MCF 10A (cell line): ENCODE measurements at regions not wholly inside any gene's neighbourhood (a gene's known extent, or its start where the extent isn't known, plus 50 kb on each side); places are given as distances from the start of the nearest gene placed in this dataset.
A peak's percentile ranks its signal among the peaks of the same experiment; 100 is the strongest.
"Not testable (repeated sequence)": the region's sequence is repeated elsewhere in the genome, so short reads cannot be mapped to it uniquely, and the experiment has no call there.

Source experiments
- BruUV-seq: library from RNA; stranded (reverse); fragments of 400-500 nt; replicated peaks from 2 replicates; lab custom pipeline; 2021; lab: Mats Ljungman, UMichigan
- CTCF ChIA-PET: fragments of 300-600 bp; sonication (Branson Sonifier 250); formaldehyde crosslinking; extraction: SDS; loops from one replicate; lab custom pipeline; 2021; ENCODE audit warnings: antibody characterized with exemption, inconsistent platforms; lab: Yijun Ruan, JAX
- POLR2A ChIA-PET: fragments of 300-600, 350-650 bp; sonication (Branson Sonifier 250); formaldehyde crosslinking; extraction: SDS; loops from one replicate; lab custom pipeline; 2020; ENCODE audit warnings: antibody characterized with exemption, inconsistent platforms; lab: Yijun Ruan, JAX
- DNase-seq: peaks from one replicate; pipeline ENCODE4 v3.0.0-alpha.2; 2018; ENCODE audit not compliant: unreplicated experiment
- H3K27ac Mint-ChIP-seq: one replicate; pipeline ENCODE4 v1.8.0; 2022; ENCODE audit warnings: mild to moderate bottlenecking, low read depth, mixed read lengths; ENCODE audit not compliant: unreplicated experiment
- H3K27me3 Mint-ChIP-seq: one replicate; pipeline ENCODE4 v1.8.0; 2022; ENCODE audit warnings: mixed read lengths; ENCODE audit not compliant: insufficient read depth, unreplicated experiment
- H3K36me3 Mint-ChIP-seq: one replicate; pipeline ENCODE4 v1.8.0; 2022; ENCODE audit warnings: mild to moderate bottlenecking, moderate library complexity, mixed read lengths; ENCODE audit not compliant: insufficient read depth, unreplicated experiment
- H3K4me1 Mint-ChIP-seq: one replicate; pipeline ENCODE4 v1.8.0; 2022; ENCODE audit warnings: mixed read lengths; ENCODE audit not compliant: insufficient read depth, unreplicated experiment
- H3K4me3 Mint-ChIP-seq: one replicate; pipeline ENCODE4 v1.8.0; 2022; ENCODE audit warnings: mild to moderate bottlenecking, moderate library complexity, mixed read lengths; ENCODE audit not compliant: unreplicated experiment
- H3K9me3 Mint-ChIP-seq: one replicate; pipeline ENCODE4 v1.8.0; 2022; ENCODE audit warnings: mixed read lengths; ENCODE audit not compliant: unreplicated experiment
- CTCF ChIP-seq: fragments of 200-600 bp; IDR thresholded peaks from one replicate; pipeline ENCODE4 v1.8.0; 2022; ENCODE audit warnings: antibody characterized with exemption, mild to moderate bottlenecking; ENCODE audit not compliant: unreplicated experiment
- intact Hi-C: fragments of 100-400 bp; cut with micrococcal nuclease; formaldehyde crosslinking; loops from 2 replicates; pipeline ENCODE4 v1.14.1; 2022

GRCh38 chr7:96921231-96921630, 84.1 kb upstream of the DLX6 start:
- intact Hi-C loops: no loop called here
- TF ChIP-seq CTCF: no peak
- Mint-ChIP-seq H3K4me3 (no peak overlapping the region), H3K4me1 (peaks cover 6% of the 10 kb centered on the region), H3K27me3 (peaks cover 58% of the 10 kb centered on the region), H3K27ac (no peak overlapping the region), H3K36me3 (no peaks in the 10 kb centered on the region), H3K9me3 (peaks cover 7% of the 10 kb centered on the region)
- CTCF ChIA-PET: interaction anchor here (0.6 kb wide), 1 partner anchor 229 kb away, joined by 5 read pairs; no protein-coding TSS in a partner anchor
- peak; percentile 18 for DNase-seq
- POLR2A ChIA-PET: interaction anchor here (1.5 kb wide), 2 partner anchors 28 to 31 kb away, joined by 4 to 5 read pairs; no protein-coding TSS in a partner anchor
- BruUV-seq: no TSS peak

DNA sequence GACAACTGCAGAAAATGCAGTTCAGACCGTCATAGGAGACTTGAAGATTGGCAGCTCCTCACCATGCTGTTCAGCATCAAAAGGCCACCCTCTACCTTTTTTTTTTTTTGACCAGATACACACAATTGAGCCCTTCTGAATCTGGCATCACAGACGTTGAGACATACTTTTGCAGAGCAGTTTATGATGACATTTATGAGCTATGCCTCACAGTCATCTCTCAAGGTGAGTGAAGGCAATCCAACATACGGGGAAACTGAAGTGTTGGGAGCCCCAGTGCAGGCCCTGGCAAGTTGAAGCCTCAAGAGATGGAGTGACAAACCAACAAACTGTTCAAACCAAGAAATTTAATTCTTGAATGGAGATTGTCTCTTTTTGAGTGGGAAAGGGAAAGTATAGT, 83.6 kb upstream of the DLX6 start:
- DNase-seq: no peak
- Mint-ChIP-seq H3K4me3 (no peak overlapping the region), H3K4me1 (peaks cover 6% of the 10 kb centered on the region), H3K27me3 (peaks cover 58% of the 10 kb centered on the region), H3K36me3 (no peaks in the 10 kb centered on the region), H3K9me3 (peaks cover 7% of the 10 kb centered on the region), H3K27ac (no peak overlapping the region)
- intact Hi-C loops: no loop called here
- TF ChIP-seq CTCF: no peak
- BruUV-seq: no TSS peak
- ChIA-PET POLR2A (interaction anchor here (0.9 to 1.5 kb wide), 3 partner anchors 12 to 30 kb away, joined by 3 to 5 read pairs (median 4); no protein-coding TSS in a partner anchor), CTCF (interaction anchor here (0.6 kb wide), 2 partner anchors 229 to 1499 kb away, joined by 3 to 5 read pairs; no protein-coding TSS in a partner anchor)

GRCh38 chr7:96923345-96923744, 82.0 kb upstream of the DLX6 start:
- CTCF ChIA-PET: not testable (repeated sequence)

GRCh38 chr7:96927131-96927530, 78.2 kb upstream of the DLX6 start:
- intact Hi-C loops: no loop called here
- Mint-ChIP-seq H3K4me1 (no peaks in the 10 kb centered on the region), H3K27ac (no peak overlapping the region), H3K36me3 (no peaks in the 10 kb centered on the region), H3K4me3 (no peak overlapping the region), H3K9me3 (no peaks in the 10 kb centered on the region), H3K27me3 (peaks cover 44% of the 10 kb centered on the region)
- BruUV-seq: no TSS peak
- no peak for TF ChIP-seq CTCF
- ChIA-PET CTCF (interaction anchor here (0.6 to 1.3 kb wide), 2 partner anchors 93 to 100 kb away, joined by 3 to 4 read pairs; no protein-coding TSS in a partner anchor), POLR2A (no interaction called here)
- no peak for DNase-seq

More at GRCh38 chr7:96923345-96923744, 82.0 kb upstream of the DLX6 start:
- H3K4me3 Mint-ChIP-seq, H3K36me3 Mint-ChIP-seq, DNase-seq, H3K27ac Mint-ChIP-seq, intact Hi-C loops, POLR2A ChIA-PET, H3K9me3 Mint-ChIP-seq, H3K4me1 Mint-ChIP-seq, BruUV-seq: not testable (repeated sequence)
- peaks cover 61% of the 10 kb centered on the region for H3K27me3 Mint-ChIP-seq

- H3K9me3 Mint-ChIP-seq: no peaks in the 10 kb centered on the region
- H3K27ac Mint-ChIP-seq: no peak overlapping the region
- intact Hi-C loops: no loop called here
- no peaks in the 10 kb centered on the region for H3K36me3 Mint-ChIP-seq
- ChIA-PET CTCF (no interaction called here), POLR2A (no interaction called here)
- DNase-seq: no peak
- TF ChIP-seq CTCF: no peak
- H3K4me1 Mint-ChIP-seq: no peaks in the 10 kb centered on the region
- H3K27me3 Mint-ChIP-seq: peaks cover 32% of the 10 kb centered on the region
- no peak overlapping the region for H3K4me3 Mint-ChIP-seq
- BruUV-seq: no TSS peak
Observed at GRCh38 chr7:96928965-96929364, 76.4 kb upstream of the DLX6 start.
